Suprapubic skin (tissue), 3 donors: ENCODE measurements at regions not wholly inside any gene's neighbourhood (a gene's known extent, or its start where the extent isn't known, plus 50 kb on each side); places are given as distances from the start of the nearest gene placed in this dataset.

Experiments
- EP300 ChIP-seq: sonication (generic); formaldehyde crosslinking; IDR thresholded peaks from one replicate; pipeline ENCODE4 v1.6.1; 2017; ENCODE audit warnings: antibody characterized with exemption
- TF ChIP-seq, protein P1 (sequence below), 2 donors: fragments of 200-600 bp in 1 of 2; fragments of 450-650 bp in 1 of 2; sonication (generic) in 1 of 2; IDR thresholded peaks; one replicate each; pipeline ENCODE4 v1.5.1; 2016 to 2019; ENCODE audit warnings: antibody characterized with exemption in 2 of 2, mild to moderate bottlenecking in 1 of 2, moderate library complexity in 1 of 2

DNA sequence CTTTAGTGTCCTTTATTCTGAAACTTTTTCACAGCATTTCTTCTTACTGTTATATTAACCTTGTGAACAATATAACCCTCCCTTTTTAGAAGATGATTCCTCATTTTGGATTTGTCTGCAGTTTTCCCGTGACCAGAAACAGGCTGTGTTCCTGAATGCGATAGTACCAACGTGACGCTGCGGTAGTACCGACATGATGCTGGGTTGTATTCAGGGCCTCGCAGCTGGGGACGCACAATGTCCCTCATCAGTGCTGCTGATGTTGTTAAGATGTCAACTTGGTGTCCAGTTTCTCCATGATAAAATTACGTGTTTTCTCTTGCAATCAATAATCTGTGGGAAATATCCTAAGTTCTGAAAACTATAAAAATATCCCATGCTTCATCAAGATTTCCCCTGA, 761.4 kb upstream of the TPTE start:
- TF ChIP-seq, protein P1, sequence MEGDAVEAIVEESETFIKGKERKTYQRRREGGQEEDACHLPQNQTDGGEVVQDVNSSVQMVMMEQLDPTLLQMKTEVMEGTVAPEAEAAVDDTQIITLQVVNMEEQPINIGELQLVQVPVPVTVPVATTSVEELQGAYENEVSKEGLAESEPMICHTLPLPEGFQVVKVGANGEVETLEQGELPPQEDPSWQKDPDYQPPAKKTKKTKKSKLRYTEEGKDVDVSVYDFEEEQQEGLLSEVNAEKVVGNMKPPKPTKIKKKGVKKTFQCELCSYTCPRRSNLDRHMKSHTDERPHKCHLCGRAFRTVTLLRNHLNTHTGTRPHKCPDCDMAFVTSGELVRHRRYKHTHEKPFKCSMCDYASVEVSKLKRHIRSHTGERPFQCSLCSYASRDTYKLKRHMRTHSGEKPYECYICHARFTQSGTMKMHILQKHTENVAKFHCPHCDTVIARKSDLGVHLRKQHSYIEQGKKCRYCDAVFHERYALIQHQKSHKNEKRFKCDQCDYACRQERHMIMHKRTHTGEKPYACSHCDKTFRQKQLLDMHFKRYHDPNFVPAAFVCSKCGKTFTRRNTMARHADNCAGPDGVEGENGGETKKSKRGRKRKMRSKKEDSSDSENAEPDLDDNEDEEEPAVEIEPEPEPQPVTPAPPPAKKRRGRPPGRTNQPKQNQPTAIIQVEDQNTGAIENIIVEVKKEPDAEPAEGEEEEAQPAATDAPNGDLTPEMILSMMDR (IDR thresholded peaks at IDR 0.05): no peak
- TF ChIP-seq EP300: no peak
